ENCODE measurements at regions not wholly inside any gene's neighbourhood (a gene's known extent, or its start where the extent isn't known, plus 50 kb on each side); places are given as distances from the start of the nearest gene placed in this dataset.

GRCh38 chr2:101622210-101623030 is 75.1 kb upstream of the MAP4K4 start:
- no peak for TF ChIP-seq POLR2AphosphoS5 (IDR thresholded peaks at IDR 0.05)
- no peak for TF ChIP-seq CTCF (IDR thresholded peaks at IDR 0.05)
- TF ChIP-seq EP300 (IDR thresholded peaks at IDR 0.05; ENCODE audit: low read depth), result no peak
- TF ChIP-seq POLR2A (IDR thresholded peaks at IDR 0.05), result no peak

Measured in transverse colon (tissue), 4 donors.